ENCODE measurements at regions not wholly inside any gene's neighbourhood (a gene's known extent, or its start where the extent isn't known, plus 50 kb on each side); places are given as distances from the start of the nearest gene placed in this dataset.

DNA sequence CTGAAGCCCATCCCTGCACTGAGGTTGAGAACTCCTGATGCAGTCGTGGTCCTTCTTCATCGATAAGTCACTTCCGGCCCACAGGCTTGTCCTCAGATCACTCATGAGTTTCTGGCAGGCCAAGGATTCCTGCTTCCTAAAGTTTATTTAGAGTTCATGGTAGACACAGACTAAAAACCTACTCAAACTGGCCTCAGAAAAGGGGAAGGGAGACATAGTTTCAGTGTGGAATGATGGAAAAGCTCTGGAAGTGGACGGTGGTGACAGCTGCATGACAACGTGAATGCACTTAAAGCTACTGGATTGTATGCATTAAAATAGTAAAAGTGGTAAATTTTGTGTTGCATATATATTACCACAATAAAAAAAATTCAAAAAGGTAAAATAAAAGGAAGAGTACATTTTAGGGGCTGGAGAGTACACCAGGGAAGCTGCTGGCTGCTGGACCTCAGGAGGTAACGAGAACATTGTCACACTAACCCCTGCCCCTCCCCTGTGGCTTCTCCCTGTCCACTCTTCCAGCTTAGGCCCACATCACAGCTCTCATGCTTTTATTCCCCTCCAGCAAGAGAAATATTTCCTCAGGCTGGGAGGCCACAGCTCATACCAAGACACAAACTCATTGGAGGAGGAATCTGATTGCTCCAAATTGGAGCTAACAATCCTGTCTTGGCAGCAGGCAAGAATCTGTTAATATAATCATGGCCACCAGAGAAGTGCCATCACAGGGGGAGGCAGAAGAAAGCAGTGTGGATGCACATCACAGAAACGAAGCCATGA, 741.0 kb downstream of the UQCRFS1 start:
- Mint-ChIP-seq H3K9me3 (no peaks in the 10 kb centered on the region), H3K36me3 (ENCODE audit: insufficient read depth in 1 of 3, low read depth in 3 of 3) (no peaks in the 10 kb centered on the region), H3K4me1 (peaks cover 11 to 13% of the 10 kb centered on the region in 2 experiments), H3K4me3 (no peak overlapping the region), H3K27me3 (ENCODE audit: low read depth) (no peaks in the 10 kb centered on the region), H3K27ac (no peak overlapping the region)
- no peak overlapping the region for H2BK20ac ChIP-seq (ENCODE audit: low read depth, low read length, poor library complexity, severe bottlenecking)
- H3K4ac ChIP-seq (ENCODE audit: low read depth, low read length): no peak overlapping the region
- no peak overlapping the region for H4K91ac ChIP-seq (ENCODE audit: insufficient read length, low read depth, low read length)
- H3K18ac ChIP-seq (ENCODE audit: insufficient read length, low read depth, low read length): no peak overlapping the region
- no peak overlapping the region for H2AFZ ChIP-seq (ENCODE audit: low read length)
- no peaks in the 10 kb centered on the region for H3K9me3 ChIP-seq (ENCODE audit: control insufficient read depth, low read depth, low read length)
- H3K79me2 ChIP-seq (ENCODE audit: insufficient read depth, low read length): no peaks in the 10 kb centered on the region
- H2BK5ac ChIP-seq (ENCODE audit: insufficient read length, low read length): no peak overlapping the region
- no peak overlapping the region for H2BK12ac ChIP-seq (ENCODE audit: insufficient read length, low read depth, low read length)
- WGBS (ENCODE audit: extremely low coverage, insufficient read length, low lambda C conversion rate): no CpG with 5 or more reads among the region's 7 CpGs
- H3K27ac ChIP-seq (ENCODE audit: insufficient read length, low read depth, low read length): no peak overlapping the region
- no peaks in the 10 kb centered on the region for H3K79me1 ChIP-seq (ENCODE audit: insufficient read depth, low read depth, low read length, poor library complexity, severe bottlenecking)
- H4K5ac ChIP-seq (ENCODE audit: insufficient read length, low read depth, low read length): no peak overlapping the region
- no peak overlapping the region for H3K9ac ChIP-seq (ENCODE audit: extremely low read depth, insufficient read length, low read length)
- H3T11ph ChIP-seq (ENCODE audit: low read length): no peak overlapping the region
- no peak overlapping the region for H3K56ac ChIP-seq (ENCODE audit: insufficient read length, low read depth, low read length)
- H3K23me2 ChIP-seq (ENCODE audit: insufficient read length, low read depth, low read length, poor library complexity, severe bottlenecking): no peaks in the 10 kb centered on the region
- no peaks in the 10 kb centered on the region; the same call in 1 of the 2 replicates for H3K4me1 ChIP-seq (ENCODE audit: insufficient read depth, low read length)
- no peak overlapping the region for H2BK120ac ChIP-seq (ENCODE audit: low read depth, low read length, poor library complexity, severe bottlenecking)
- H4K8ac ChIP-seq (replicated peaks; ENCODE audit: insufficient read length, low read depth, low read length): no peak overlapping the region
- no peak for DNase-seq
- H3K4me2 ChIP-seq (ENCODE audit: insufficient read depth, insufficient read length, low read length): no peak overlapping the region
- H3K14ac ChIP-seq (ENCODE audit: insufficient read depth, low read length): no peak overlapping the region
- no peaks in the 10 kb centered on the region for H3K27me3 ChIP-seq (ENCODE audit: insufficient read depth, low read length)
- no peak overlapping the region for H2AK5ac ChIP-seq (ENCODE audit: insufficient read length, low read length)
- TF ChIP-seq, protein P1, sequence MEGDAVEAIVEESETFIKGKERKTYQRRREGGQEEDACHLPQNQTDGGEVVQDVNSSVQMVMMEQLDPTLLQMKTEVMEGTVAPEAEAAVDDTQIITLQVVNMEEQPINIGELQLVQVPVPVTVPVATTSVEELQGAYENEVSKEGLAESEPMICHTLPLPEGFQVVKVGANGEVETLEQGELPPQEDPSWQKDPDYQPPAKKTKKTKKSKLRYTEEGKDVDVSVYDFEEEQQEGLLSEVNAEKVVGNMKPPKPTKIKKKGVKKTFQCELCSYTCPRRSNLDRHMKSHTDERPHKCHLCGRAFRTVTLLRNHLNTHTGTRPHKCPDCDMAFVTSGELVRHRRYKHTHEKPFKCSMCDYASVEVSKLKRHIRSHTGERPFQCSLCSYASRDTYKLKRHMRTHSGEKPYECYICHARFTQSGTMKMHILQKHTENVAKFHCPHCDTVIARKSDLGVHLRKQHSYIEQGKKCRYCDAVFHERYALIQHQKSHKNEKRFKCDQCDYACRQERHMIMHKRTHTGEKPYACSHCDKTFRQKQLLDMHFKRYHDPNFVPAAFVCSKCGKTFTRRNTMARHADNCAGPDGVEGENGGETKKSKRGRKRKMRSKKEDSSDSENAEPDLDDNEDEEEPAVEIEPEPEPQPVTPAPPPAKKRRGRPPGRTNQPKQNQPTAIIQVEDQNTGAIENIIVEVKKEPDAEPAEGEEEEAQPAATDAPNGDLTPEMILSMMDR (conservative IDR thresholded peaks at IDR 0.05): no peak
- H4K20me1 ChIP-seq (ENCODE audit: control insufficient read depth, insufficient read depth, insufficient read length): no peaks in the 10 kb centered on the region
- no peak overlapping the region for H2BK15ac ChIP-seq (ENCODE audit: low read depth, low read length)
- H3K23ac ChIP-seq (ENCODE audit: insufficient read length, low read depth, low read length): no peak overlapping the region
